DMS153 treated with DMSO at 0.1 percent for 48 hours (cell line): ENCODE measurements at regions not wholly inside any gene's neighbourhood (a gene's known extent, or its start where the extent isn't known, plus 50 kb on each side); places are given as distances from the start of the nearest gene placed in this dataset.
A peak's percentile ranks its signal among the peaks of the same experiment; 100 is the strongest.

Experiments used
- DNase-seq: peaks from one replicate; lab custom pipeline; 2025; ENCODE audit not compliant: unreplicated experiment; lab: John Stamatoyannopoulos, UW

DNA sequence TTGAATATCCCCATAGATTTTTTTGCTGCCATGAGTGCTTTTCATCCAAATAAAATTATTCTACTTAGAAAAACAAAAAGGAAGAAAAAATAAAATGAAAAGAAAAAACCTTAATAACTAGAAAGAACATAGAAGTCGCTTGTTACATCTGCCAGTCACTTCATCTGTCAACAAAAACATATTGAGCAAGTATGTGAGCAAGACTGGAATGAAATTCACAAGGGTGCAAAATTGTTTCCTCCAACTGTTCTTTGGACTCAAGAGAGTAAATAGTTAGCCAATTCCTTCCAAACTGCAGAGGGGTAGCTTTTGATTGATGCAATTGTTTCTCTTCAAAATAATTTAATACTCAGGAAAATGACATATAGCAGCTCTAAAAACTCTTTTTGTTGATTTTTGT is 336.3 kb upstream of the CDH7 start:
- no peak for DNase-seq

DNA sequence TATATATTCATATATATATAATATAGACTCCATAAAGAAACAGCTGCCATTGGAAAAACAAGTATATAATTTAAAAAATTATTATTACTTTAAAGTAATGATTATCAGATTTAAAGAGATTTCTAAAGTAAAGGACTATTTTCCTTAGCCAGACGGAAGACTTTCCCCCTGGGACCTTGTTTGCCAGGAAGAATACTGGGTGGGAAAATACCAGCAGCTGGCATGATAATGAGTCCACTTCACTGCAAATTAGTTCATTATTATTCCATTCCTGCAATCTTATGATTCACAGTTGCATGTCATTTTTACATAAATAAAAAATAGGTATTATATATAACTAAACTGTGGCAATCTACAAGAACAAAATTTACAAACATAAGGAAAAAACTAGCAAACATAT is 339.8 kb upstream of the CDH7 start:
- no peak for DNase-seq

DNA sequence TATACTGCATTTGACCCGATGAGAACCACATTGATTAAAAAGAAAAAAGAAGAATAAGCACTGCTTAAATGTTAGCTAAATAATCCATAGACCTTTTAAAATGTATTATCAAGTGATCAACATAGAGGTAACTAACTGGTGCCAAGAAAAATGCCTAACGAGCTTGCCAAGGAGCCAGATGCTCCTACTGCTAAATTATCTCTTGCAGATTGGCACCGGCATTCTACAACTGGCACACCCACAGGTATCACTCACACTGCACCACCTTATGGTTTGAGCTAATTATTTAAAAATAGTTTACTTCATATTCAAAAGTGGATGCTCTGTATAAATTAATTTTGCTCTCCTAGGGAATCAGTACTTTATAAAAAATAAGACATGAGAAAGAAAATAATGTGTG is 341.6 kb upstream of the CDH7 start:
- no peak for DNase-seq

DNA sequence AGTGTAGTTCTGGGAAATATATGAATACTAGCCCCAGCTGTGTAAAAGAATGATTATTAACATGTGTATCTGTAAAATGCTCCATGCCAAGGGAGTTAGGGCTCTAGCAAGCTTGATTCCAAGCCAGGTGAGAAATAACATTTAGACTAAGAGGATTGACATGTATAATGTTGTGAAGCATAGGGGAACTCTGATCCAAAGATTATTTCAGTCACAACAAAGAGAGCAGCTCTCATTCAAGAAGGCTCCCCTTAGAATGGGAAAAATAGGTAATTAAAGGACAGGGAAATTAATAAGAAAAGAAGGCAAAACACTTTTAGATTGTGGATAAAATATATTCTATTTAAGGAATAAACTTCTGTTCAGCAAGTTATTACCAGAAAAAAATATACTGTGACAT is 347.3 kb upstream of the CDH7 start:
- DNase-seq, result no peak

DNA sequence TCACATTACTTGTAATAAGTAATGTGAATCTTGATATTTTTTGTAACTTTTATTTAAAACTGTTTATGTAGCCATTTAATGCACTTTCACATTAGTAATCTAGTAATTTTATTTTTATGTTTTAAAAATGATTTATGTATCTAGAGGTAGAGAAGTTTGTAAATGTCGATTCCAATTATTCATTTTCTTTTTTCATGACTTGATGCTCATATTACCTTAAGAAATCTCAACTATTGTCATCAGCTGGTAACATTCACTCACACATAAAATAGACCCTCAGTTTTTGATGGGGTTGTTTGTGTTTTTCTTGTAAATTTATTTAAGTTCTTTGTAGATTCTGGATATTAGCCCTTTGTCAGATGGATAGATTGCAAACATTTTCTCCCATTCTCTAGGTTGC is 351.7 kb upstream of the CDH7 start:
- no peak for DNase-seq

DNA sequence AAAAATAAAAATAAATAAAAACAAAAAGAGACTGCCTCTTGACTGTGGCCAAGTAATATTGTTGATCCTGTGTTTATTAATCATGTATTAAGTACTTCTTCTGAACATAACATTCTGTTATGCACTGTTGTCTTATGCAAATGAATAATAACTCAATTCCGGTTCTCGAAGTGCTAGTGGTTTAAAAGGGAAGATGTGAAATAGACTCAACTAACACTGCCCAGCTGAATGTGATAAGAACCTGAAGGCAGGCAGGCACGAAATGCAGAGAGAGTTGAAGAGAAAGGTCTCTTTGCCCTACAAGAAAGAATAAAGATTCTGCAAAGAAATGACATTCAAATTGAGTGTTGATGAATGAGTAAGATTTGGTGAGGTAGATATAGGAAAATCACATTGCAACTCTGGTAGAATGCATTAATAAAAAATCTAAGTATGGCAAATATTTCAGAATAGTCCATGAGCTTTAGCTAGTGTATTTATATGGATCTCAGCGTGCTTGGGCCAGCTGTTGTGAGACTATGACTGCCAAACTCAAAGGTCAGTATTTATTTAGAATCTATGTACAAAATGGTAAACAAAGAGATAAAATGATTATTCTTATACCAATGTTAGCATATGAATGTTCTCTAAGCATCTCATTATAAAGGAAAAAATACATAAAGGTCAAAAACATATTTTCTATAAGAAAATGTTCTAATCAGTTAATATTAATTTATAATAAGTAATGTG is 352.3 kb upstream of the CDH7 start:
- no peak for DNase-seq

DNA sequence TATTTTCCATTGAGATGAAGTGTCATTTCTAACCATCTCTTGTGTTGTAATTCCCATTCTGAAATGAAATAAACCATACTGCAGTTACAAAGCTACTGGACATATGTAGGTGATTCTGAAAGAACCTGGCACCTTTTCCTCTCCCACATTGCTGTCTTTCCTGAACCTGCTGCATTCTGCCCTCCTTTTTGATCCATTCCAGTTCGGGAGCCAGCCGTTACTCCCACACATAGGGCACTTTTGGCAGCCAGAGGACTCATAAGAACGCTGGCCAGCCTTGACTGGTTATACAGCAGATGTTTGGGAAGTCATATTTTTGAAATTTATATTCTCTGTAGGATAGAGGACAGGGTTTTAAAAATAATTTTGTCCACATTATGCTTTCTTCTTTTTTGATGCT is 369.8 kb upstream of the CDH7 start:
- no peak for DNase-seq

DNA sequence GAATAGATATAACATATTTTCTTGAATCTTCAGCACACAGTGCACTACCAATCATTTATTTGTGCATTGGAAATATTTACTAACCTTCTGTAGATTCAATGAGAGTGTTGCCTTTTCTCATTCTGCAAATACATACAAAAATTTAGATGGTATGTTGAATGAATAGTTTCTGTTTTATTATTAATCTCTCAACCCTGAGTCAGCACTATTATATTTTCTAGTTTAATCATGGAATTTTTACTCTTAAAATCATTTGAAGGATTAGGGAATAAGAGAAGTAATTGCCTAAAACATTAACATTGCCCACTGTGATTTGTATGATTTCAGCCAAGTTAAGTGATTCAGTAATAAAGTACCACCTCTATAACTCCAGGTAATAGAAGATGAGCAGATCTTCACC is 370.2 kb upstream of the CDH7 start:
- DNase-seq, result no peak

DNA sequence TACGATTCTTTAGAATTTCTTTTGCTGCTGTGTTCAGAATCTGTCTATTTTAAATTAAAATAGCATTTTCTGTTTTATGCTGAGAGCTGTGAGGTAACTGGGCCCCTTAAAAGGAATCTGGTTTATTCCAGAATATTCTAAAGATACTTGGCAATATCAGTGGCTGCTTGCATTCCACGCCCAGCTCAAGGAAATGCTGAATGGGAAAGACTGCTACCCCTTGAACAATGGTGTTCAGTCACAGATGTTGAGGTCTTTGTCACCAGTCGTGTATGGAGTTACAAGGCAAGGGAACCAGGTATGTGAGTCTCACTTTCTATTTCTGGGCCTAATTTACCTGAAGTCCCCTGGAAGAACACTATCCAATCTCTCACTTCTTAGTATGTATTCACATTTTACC is 377.9 kb upstream of the CDH7 start:
- no peak for DNase-seq

DNA sequence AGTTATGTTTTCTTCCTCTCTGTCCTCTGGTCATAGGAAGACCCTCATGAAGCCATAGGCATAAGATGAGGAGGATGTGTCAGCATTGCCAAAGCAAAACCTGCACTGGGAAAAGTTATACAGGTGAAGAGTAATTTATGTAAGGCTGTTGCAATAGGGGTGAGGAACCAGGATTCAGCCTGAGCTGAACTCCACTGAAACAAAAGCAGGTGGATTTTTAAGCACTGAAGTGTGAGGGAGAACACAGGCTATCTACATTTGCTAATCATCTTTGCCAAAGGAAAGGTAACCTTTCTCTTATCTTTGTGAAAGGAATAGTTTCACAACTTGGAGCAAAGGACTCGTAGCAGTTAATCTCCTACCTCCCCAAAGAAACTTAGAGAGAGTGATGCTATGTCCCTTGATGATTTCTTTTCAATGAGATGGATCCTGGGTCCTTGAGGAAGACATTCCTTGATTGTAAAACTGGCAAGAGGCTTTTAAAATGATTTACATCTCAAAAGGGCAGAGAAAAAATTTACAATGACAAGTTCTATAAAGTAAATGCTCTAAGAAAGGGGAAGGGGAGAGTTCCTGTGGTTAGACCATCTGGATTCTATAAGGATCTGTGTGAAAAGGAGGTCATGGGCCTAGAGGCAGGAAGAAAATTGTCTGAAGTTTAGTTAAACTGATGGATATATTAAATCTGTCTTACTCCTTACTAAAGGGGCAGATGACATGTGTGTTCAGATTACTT is 385.4 kb upstream of the CDH7 start:
- DNase-seq, result no peak

DNA sequence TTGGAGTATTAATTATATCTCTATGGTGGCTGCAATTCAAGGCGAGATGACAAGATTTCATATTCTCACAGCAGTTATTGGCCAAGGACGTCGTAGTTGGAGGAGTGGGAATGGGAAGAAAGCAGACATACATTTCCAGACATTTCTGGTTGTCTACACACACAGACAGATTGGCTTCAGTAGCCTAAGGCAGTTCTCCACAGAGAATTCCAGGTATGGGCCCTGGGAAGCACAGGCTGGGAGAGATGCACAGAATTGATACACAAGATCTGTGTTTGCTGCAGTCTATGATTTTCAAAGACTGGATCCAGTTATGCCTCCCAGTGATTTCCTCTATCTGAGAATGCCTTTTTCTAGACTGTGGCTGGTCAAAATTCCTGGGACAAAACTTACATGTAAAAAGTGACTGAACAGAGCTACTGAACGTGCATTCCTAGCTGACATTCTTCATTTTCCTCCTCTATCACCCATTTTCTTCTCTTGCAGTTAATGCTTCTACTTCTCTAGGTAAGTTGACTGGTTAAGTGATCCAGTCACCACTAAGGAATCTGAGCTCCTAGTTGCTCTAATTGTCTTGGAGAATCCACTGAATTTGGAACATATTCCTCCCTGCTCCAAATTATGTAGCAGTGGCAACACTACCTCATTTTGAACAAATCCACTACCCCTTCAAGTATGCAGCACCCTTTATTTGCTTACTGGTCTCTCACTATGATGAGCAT is 386.7 kb upstream of the CDH7 start:
- DNase-seq, result no peak

DNA sequence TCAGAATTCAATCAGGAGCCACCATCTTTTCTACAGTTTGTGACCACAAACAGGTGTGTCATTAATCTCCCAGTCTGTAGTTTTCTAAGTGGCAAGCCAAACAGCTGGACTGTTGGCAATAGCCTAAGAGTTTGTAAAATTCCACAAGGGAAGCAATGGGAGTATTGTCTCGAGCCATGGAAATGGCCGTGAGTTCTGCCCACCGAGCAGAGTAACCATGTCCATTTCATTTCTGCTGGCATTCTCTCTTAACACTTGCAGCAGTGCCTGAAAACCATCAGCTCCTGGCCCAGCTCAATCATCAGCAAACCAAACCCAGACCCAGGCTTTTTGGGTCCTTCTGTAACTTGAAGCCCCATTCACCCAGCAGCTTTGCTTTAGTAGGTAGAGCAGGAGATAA is 387.8 kb upstream of the CDH7 start:
- no peak for DNase-seq

DNA sequence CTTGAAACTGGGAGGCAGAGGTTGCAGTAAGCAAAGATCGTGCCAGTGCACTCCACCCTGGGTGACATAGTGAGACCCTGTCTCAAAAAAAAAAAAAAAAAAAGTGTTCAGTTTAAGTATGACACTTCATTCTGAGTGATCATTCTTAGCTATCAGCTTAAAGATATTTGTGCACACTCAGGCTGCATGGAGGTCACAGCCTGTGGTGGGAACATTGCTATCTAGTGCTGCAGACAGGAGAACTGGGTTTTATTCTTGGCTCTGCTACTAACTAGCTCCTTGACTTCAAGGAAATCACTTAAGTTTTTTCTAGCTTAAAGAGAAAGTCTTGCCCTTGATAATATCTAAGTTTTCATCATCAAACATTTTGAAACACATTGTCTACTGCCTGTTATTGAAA is 391.3 kb upstream of the CDH7 start:
- DNase-seq, result no peak

DNA sequence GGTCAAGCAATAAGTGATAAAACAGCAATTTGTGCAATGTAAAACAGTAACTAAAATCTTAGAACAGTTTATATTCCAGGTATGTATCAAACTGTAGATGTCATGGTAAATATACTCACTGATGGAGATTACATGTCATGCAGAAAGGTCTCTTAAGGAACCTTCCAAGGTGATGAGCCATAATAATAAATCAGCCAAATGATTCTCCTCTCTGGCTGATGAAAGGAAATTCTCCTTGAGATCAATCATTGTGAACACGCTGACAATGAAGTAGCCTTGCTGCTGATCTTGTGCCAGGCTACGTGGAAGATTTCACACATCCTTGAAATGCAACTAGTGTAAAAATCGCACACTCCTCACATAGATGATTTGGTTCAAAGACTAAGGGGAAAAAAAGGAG is 392.5 kb upstream of the CDH7 start:
- no peak for DNase-seq

DNA sequence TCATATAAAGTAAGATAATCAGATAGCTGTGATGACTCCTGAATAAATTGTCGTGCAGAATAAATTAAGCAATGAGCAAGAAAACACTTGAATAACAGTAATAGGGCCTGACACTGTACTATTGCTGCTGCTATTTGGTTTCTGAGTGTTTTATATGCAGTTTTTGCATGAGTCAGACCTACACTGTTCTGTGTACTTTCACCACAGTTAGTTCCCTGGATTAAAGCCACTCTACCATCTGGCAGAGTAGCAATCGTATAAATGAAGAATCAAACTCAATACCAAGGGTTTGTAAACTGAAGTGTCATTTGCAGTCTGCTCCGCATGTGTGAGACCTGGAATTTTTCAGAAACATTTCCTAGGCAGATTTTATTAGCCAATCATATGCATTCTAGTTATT is 398.6 kb upstream of the CDH7 start:
- DNase-seq, result no peak

DNA sequence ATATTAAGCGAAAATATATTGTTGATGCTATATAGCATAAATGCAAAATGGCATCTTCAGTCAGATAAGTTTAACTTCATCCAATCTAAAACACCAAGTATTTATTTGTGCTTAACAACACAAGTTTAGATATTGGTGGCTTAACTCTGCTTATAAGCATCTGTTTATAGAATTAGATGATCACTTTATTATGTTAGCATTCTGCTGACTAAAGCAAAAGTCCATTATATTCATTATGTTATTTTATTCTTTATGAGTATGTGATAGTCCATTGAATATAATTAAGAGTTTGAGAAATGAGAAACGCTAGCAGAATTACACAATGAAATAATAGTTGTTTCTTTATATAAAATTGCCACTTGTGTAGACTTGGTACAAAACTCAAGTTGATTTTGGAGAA is 401.2 kb upstream of the CDH7 start:
- DNase-seq, result no peak

DNA sequence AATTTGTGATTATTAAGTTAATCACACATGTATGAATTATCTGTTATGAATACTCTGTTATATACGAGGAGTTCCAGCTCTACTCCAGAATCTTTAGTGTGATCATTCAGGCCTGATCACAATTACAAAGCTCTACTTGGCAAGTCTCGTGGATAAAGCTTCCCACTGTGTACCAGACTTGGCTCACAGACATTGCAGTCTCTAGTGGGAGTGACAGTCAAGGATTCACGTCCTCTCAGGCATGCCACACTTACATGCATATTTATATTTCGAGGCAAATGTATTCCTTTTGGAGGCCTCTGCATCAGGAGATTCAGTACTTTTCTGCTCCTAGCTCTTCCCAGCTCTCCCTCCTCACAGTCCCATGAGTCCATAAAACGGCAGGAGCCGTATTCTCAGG is 403.4 kb upstream of the CDH7 start:
- DNase-seq, result no peak

DNA sequence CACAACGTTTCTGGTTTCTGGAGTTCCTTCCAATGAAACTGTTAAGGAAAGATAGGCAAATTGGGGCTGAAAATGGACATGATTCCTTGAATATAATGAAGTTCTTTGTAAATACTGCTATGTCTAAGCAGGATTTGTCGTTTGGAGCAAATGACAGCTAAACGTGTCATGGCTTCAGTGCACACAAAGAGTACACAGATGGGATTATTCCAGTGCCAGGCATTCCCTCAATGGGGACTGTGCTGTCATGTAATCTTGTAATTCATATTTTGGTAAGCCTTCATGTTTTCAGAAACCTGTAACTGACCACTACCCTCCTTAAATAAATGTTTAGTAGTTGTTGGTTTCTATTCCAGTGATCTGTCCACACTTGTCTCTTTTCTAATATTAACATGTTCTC is 404.7 kb upstream of the CDH7 start:
- DNase-seq, result no peak

DNA sequence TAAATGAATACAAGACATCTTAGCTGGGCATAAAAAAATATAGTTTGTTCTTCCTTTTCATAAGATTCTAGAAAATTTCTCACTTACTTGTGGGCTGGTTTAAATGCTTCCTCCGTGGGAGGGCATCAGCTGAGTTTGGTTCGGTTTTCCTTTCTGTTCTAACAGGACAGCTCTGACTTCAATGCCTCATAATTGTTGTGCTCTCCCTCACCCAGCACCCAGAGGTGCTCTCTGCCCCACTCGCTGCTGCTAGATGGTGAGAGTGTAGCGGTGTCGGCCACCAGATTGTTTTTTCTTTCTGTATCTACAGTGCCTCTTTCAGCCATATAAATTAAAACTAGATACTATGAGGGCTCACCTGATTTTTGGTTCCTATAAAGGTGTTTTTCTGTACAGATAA is 407.2 kb upstream of the CDH7 start:
- no peak for DNase-seq

DNA sequence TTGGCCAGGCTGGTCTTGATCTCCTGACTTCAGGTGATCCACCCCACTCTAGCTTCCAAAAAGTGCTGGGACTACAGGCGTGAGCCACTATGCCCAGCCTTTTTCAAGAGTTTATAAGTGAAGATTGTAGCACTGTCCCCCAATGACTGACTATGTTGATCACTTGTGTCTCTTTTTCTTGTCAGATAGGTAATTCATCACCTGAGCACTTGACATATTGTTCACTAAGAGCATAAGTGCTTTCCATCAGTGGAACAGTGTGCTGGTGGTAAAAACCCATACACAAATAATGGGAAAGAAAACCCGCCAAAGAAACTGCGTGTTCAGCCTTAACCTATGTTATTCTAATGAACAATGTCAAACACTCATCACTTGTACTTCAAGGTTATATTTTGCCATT is 414.4 kb upstream of the CDH7 start:
- peak; percentile 12 for DNase-seq

DNA sequence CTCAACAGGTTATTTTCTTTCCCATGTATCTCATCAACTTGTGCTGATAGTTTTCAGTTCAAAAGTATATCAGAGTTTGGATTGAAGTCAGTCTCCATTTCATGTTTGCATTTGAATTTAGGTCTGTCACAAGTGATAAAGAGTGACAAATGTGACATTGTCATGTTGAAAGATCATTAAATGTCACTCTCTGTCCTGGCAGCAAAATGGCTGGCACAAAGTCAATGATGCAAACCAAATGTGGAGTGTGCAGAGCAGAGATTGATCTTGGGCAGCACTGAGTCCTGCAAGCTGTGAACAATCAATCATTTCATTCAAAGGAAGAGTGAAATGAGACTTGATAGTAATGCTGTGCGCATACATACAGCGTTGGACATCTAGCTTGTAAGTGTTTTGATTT is 421.8 kb upstream of the CDH7 start:
- DNase-seq, result no peak

DNA sequence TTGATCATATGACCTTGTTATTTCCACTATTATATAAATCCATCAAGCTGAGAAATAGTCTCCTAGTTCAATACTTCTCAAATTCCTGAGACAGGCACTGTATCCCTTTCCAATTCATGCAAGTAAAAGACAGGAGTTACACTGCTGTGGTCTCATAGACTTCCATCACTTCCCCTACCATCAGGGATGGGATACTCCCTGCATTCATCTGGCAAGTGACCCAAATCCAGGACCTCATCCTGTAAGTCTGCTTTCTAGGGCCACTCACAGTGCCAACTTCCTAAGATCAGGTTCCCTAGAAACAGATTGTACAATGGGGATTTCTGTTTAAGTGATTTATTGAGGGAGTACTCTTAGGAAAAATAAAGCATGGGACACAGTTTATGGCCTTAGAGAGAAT is 424.0 kb upstream of the CDH7 start:
- no peak for DNase-seq
